ENCODE measurements at regions not wholly inside any gene's neighbourhood (a gene's known extent, or its start where the extent isn't known, plus 50 kb on each side); places are given as distances from the start of the nearest gene placed in this dataset.

- no peak for DNase-seq
Observed at GRCh38 chr4:181278941-181279340, 964.3 kb upstream of the TENM3 start.

- no peak for DNase-seq
Observed at GRCh38 chr4:181281451-181281850, 961.8 kb upstream of the TENM3 start.

- DNase-seq = no peak
Observed at GRCh38 chr4:181289198-181289597, 954.0 kb upstream of the TENM3 start.

- DNase-seq = no peak
Observed at GRCh38 chr4:181291615-181292014, 951.6 kb upstream of the TENM3 start.

- DNase-seq = no peak
Observed at GRCh38 chr4:181293014-181293413, 950.2 kb upstream of the TENM3 start.

DNA sequence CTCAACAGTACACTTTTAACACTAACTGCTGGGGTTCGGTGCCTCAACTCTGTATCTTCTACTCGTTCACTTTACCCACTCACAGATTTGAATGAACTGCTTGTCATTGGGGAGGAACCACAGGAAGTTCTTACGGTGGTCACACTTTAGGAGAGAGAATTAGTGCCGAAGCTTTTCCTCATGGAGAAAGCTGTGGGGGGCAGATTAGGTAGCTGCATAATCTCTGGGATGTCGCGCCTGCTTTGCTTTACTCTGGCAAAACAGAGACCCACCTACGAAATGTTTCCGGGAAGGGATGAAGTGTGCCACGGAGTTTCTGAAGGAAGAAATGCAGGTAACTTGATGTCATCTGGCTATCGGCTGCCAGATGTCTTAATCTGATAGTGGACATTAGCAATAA lies 949.7 kb upstream of the TENM3 start:
- no peak for DNase-seq

DNA sequence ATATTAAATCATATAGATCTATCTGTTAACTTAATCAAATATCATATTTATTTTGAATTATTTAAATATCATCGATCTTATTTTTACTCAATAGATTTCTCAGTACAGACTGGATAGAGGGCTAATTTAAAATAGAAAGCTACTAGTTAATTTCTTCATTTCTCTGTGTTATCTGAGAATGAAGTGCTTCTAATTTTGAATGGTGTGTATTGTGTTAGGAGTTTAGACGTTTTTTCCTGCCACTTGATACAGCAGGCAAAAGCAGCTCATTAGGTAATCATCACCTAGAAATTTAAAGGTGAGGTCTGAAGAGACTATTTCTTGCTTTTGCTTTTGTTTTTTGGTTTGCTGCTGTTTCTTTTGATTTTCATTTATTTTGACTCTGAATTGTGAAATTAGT lies 948.8 kb upstream of the TENM3 start:
- DNase-seq = no peak

- DNase-seq = no peak
Observed at GRCh38 chr4:181301735-181302710, 941.2 kb upstream of the TENM3 start.

GRCh38 chr4:181307824-181308223 lies 935.4 kb upstream of the TENM3 start:
- DNase-seq = no peak

DNA sequence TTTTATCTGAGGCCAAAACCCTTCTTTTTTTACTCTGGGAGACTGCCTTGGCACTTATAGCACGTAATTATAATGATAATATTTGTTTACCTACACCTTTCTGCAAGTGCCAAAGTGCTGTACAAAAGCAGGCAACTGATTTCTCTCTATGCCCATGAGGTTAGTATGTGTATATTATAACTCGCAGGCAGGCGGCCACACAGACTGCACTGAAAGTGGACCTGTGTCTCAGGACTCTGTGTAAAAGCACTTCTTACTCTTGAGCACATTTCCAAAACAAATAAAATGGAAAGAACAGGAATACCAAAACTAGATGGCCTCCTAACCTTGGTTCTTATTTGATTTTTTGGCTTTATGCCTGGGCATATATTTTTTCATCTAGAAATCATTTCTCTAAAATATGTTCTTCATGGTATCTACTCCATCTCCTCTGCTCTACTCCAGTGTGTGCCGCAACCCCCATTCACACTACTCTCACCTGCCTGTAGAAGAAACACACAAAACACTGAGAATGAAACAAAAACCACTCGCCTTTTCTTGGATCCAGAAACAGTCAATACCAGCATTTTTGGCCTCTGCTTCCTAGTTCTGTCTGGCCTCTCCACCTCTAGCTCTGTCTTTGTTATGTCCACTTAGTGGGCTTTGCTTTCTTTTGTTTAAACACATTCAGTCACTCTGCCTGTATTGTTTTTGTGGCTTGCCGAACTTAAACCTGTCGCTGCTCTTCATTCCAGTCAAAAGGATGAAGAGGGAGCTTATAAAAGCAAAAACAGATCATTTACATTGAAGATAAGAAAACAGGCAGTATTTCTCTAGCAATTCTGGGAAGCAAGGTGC lies 934.5 kb upstream of the TENM3 start:
- DNase-seq = no peak

DNA sequence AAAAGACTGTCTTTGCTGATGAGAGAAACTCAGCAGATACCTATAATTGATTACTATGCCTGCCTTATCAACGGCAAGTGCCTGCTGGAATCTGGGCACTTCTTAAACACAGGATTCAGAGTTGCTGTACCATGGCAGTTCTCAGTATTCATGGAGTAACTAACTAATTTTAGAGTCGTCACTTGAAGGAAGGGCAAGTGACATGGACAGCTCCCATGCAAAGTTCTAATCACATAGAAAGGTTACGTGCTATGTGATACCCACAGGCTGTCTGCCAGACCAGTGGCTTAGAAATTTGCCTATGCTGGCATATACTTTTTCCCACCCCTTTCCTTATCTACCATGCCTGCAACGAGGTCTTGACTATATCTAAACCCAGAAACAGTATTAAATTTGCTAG lies 931.1 kb upstream of the TENM3 start:
- DNase-seq = no peak

DNA sequence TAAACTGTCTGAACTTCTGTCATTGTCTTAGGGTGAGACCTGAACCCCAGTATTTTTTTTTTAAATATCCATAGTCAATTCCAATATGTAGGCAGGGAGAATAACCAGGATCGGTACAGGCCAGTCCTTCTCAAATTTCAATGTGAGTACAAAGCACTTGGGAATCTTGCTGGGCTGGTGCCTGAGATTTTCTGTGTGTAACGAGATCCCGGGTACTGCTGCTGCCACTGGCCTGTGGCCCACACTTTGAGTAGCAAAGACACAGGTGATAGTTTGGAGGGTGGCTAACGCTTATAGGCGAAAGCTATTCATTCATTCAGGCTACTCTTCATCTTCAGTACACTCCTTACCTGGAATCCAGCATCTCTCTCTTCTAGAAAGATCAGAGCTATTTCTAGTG lies 923.6 kb upstream of the TENM3 start:
- DNase-seq = no peak

DNA sequence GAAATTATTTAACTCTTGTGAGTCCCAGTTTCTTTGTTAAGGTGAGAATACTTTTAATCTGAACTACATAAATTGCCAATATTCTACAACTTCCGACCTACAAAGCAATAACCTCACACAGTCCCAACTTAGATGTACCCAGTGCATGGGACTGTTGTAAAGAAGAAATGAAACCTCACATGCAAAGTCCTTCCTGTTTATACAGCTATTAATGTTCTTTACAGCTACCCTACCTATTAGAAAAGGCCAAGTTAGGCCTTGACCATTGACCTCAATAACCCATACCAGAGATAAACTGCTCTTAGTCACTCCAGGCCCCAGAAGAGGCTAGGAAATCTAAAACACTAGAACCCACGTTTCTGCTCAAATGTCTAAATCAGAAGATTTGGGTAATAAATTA lies 920.1 kb upstream of the TENM3 start:
- no peak for DNase-seq

DNA sequence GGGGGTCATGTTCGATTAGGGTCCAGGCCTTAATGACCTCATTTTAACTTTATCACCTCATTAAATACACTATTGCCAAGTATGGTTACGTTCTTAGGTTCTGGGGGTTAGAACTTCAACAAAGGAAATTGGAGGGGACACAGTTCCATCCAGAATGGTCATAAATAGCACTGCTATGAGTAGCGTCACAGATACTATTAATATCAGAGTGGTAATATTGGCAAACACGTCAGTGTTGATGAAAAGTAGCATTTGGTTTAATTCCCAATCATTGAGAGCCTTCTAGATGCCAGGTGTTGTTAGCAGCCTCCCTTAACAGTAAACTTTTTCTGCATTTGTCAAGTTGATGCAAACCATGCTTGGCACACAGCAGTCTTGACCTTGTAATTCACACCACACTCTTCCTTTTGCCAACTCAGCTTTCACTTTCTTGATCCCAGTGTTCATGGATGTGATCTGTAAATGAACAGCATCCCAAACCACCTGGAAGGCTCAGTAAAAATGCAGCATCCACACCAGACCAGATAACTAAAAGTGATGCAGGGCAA lies 912.5 kb upstream of the TENM3 start:
- DNase-seq = no peak

GRCh38 chr4:181331214-181331613 lies 912.0 kb upstream of the TENM3 start:
- no peak for DNase-seq

DNA sequence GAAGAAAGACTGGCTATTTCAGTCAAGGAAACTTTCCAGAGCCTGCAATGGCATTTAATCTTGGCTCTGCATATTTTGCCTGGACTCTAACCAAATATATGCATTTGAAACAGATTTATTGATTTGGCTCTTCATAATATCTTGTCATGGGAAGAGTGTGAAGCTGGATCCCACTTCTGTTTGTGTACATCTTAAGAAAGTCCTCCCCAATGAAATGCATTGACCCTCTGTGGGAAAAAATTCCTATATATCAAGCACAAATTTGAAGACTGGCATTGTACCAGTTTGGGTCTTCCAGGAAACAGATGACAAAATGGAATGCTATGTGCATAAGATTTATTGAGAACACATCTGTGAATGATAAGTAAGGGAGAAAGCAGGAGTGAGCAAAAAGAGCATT lies 897.3 kb upstream of the TENM3 start:
- no peak for DNase-seq

DNA sequence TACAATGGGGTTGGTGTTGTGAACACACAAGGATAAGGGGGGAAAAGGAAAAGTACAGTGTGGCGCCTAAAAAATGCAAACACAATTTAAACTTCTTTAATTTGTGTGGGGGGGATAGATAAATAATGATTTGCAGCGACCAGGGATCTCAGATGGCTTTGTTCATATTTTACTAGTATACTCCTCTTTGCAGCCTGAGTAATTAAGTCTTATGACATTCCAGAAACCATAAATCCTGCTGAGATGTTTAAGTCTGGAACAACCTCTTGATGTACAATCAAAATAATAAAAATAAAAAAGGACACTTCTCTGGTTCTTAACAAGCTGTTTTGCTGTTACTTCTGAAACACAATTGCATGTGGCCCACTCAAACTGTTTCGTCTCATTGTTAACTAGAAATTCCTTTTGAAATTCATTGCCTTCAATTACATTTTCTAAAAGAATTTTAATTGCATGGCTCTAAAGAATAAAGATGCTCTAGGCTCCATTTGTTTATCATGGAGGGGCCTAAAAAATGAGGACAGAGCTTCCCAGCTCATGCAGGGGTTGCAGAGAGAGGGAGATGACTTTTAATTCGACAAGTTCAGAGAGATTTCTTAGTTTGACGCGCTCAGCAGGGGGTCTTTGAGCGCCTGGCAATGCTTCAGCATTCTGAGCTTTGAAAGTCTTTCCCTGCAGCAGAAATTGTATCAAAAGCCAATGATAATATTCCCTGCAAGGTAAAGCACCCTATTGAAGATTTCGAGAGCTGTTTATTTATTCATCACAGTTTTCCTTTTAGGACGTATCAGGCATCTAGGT lies 892.4 kb upstream of the TENM3 start:
- no peak for DNase-seq

GRCh38 chr4:181364504-181364903 lies 878.7 kb upstream of the TENM3 start:
- no peak for DNase-seq

DNA sequence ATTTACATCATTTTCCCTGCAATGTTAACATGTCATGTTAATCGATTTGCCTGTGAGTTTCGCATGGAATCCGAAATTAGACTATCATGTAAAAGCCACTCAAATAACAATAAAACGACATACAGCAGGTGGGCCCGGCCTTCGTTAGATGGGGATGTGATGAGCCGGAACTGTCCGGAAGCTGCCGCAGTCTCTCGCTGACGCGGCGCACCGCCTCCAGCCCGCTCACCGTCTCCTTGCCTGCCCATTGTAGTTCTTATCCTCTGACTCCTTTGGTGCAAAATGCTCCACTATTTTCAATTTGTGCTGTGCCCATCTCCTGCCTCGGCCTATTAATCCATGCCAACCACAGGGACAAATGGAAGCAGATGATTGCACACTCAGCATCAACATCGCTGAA lies 877.5 kb upstream of the TENM3 start:
- no peak for DNase-seq

DNA sequence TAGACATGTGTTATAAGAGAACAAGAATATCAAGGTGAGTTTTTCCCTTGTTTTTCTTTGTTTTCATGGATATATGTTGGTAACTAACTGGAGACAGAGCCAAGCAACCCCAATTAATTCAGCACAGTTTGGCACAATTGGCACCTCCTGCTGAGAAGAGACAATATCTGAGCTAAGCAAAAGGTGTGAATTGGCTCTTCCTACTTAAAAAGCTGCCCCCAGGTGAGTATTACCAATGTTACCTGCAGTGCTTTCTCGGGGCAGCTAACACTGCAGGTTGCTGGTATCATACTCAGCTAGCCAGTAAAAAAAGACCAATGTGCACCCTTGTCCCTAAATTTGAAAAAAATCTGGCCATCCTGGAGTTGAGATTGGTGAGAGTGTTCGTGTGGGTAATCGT lies 871.2 kb upstream of the TENM3 start:
- DNase-seq = no peak

- DNase-seq = no peak
Observed at GRCh38 chr4:181376058-181376457, 867.1 kb upstream of the TENM3 start.

DNA sequence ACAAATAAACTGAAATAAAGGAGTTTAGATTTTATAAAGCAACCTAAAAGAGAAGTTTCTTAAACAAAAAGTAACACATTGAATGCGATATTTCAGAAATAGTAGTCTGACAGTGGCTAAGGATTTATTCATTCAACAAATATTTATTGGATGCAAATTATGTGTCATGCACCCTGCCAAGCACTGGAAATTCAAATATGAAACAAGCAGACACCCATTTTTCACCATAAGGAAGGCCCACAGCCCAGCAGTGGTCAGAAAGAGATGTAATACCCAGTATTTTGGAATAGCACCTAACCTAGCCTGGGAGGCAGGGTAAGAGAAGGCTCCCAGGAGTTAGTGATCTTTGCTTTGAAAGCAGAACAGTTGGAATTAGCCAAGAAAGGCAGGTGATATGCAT lies 855.1 kb upstream of the TENM3 start:
- no peak for DNase-seq

- DNase-seq = no peak
Observed at GRCh38 chr4:181416966-181417365, 826.2 kb upstream of the TENM3 start.

All from CD4-positive, alpha-beta T cell treated with Interferon gamma for 1 hour (primary cell).